ENCODE measurements at regions not wholly inside any gene's neighbourhood (a gene's known extent, or its start where the extent isn't known, plus 50 kb on each side); places are given as distances from the start of the nearest gene placed in this dataset.
"Not testable (repeated sequence)": the region's sequence is repeated elsewhere in the genome, so short reads cannot be mapped to it uniquely, and the experiment has no call there.

- DNase-seq; intact Hi-C loops (cut with DNase I): not testable (repeated sequence)
These were observed 51.0 kb downstream of the NPIPB11 start for GRCh38 chr16:29355339-29356059.

GRCh38 chr16:29354449-29354848 is 52.1 kb downstream of the NPIPB11 start:
- intact Hi-C loops (cut with DNase I); DNase-seq: not testable (repeated sequence)

- DNase-seq; intact Hi-C loops (cut with DNase I): not testable (repeated sequence)
These were observed 53.9 kb downstream of the NPIPB11 start for GRCh38 chr16:29352617-29352999.

- intact Hi-C loops (cut with DNase I); DNase-seq: not testable (repeated sequence)
These were observed 54.4 kb downstream of the NPIPB11 start for GRCh38 chr16:29351970-29352616.

- DNase-seq; intact Hi-C loops (cut with DNase I): not testable (repeated sequence)
These were observed 55.1 kb downstream of the NPIPB11 start for GRCh38 chr16:29351271-29351969.

GRCh38 chr16:29349966-29350365 is 56.5 kb downstream of the NPIPB11 start:
- DNase-seq; intact Hi-C loops (cut with DNase I): not testable (repeated sequence)

- intact Hi-C loops (cut with DNase I); DNase-seq: not testable (repeated sequence)
These were observed 57.8 kb downstream of the NPIPB11 start for GRCh38 chr16:29348748-29349147.

- not testable (repeated sequence) for DNase-seq
These were observed 58.3 kb downstream of the NPIPB11 start for GRCh38 chr16:29348123-29348690.

GRCh38 chr16:29346796-29347580 is 59.5 kb downstream of the NPIPB11 start:
- DNase-seq; intact Hi-C loops (cut with DNase I): not testable (repeated sequence)

More at GRCh38 chr16:29348123-29348690, 58.3 kb downstream of the NPIPB11 start:
- intact Hi-C loops (cut with DNase I): not testable (repeated sequence)

- DNase-seq; intact Hi-C loops (cut with DNase I): not testable (repeated sequence)
These were observed 60.3 kb downstream of the NPIPB11 start for GRCh38 chr16:29346203-29346602.

GRCh38 chr16:29342937-29343336 is 63.6 kb downstream of the NPIPB11 start:
- intact Hi-C loops (cut with DNase I); DNase-seq: not testable (repeated sequence)

- DNase-seq; intact Hi-C loops (cut with DNase I): not testable (repeated sequence)
These were observed 65.6 kb downstream of the NPIPB11 start for GRCh38 chr16:29340779-29341438.

- DNase-seq; intact Hi-C loops (cut with DNase I): not testable (repeated sequence)
These were observed 66.3 kb downstream of the NPIPB11 start for GRCh38 chr16:29340235-29340634.

- intact Hi-C loops (cut with DNase I); DNase-seq: not testable (repeated sequence)
These were observed 67.5 kb downstream of the NPIPB11 start for GRCh38 chr16:29338821-29339700.

- intact Hi-C loops (cut with DNase I): not testable (repeated sequence)
- peak in 2 of 42 donors; percentile 8 to 17 for DNase-seq
These were observed 69.1 kb downstream of the NPIPB11 start for GRCh38 chr16:29337385-29337901.

- intact Hi-C loops (cut with DNase I); DNase-seq: not testable (repeated sequence)
These were observed 71.0 kb downstream of the NPIPB11 start for GRCh38 chr16:29335549-29335846.

All from head of caudate nucleus (tissue), 42 donors.